Right ventricle myocardium superior (tissue), 1 donor: ENCODE measurements at regions not wholly inside any gene's neighbourhood (a gene's known extent, or its start where the extent isn't known, plus 50 kb on each side); places are given as distances from the start of the nearest gene placed in this dataset.
"Not testable (repeated sequence)": the region's sequence is repeated elsewhere in the genome, so short reads cannot be mapped to it uniquely, and the experiment has no call there.

Source experiments
- ATAC-seq: fragments of 200-7000 bp; cut with Tn5 transposase; one replicate; pipeline ENCODE4 v1.9.1; 2020; ENCODE audit warnings: mild to moderate bottlenecking; ENCODE audit not compliant: poor library complexity
- DNase-seq: peaks from one replicate; pipeline ENCODE4 v3.0.0-alpha.2; 2020
- intact Hi-C: fragments of 100-400 bp; cut with DNase I; formaldehyde crosslinking; loops from one replicate; pipeline ENCODE4 v1.11.2; 2022
- donor health status: DM: no; HTN: yes; CAD: no; lungs with severe emphysema.

GRCh38 chr4:55001538-55001937, 123.9 kb downstream of the KDR start:
- intact Hi-C loops, result loop anchor here (2.0 kb wide), 1 partner anchor 321 kb away; no protein-coding TSS in a partner anchor
- no peak for ATAC-seq

GRCh38 chr4:54999003-54999402, 126.4 kb downstream of the KDR start:
- DNase-seq (no peak), ATAC-seq (peak; percentile 75)
- intact Hi-C loops, result no loop called here

More at GRCh38 chr4:55001538-55001937, 123.9 kb downstream of the KDR start:
- no peak for DNase-seq

GRCh38 chr4:54993473-54994026, 131.8 kb downstream of the KDR start:
- ATAC-seq, DNase-seq, intact Hi-C loops: not testable (repeated sequence)

GRCh38 chr4:54992266-54992665, 133.1 kb downstream of the KDR start:
- ATAC-seq, result no peak
- intact Hi-C loops, result no loop called here

GRCh38 chr4:54988655-54989054, 136.7 kb downstream of the KDR start:
- ATAC-seq (no peak), DNase-seq (no peak)
- intact Hi-C loops, result no loop called here

More at GRCh38 chr4:54992266-54992665, 133.1 kb downstream of the KDR start:
- DNase-seq, result no peak

GRCh38 chr4:54986095-54986846, 139.1 kb downstream of the KDR start:
- ATAC-seq, result no peak
- intact Hi-C loops, result no loop called here

GRCh38 chr4:54976682-54977081, 148.7 kb downstream of the KDR start:
- no peak for DNase-seq
- no peak for ATAC-seq
- intact Hi-C loops, result no loop called here

More at GRCh38 chr4:54986095-54986846, 139.1 kb downstream of the KDR start:
- DNase-seq, result no peak

GRCh38 chr4:54976031-54976430, 149.4 kb downstream of the KDR start:
- DNase-seq, result no peak
- ATAC-seq, result no peak
- intact Hi-C loops, result no loop called here

GRCh38 chr4:54973784-54974183, 151.6 kb downstream of the KDR start:
- ATAC-seq, result no peak
- intact Hi-C loops, result no loop called here

GRCh38 chr4:54971474-54971950, 153.9 kb downstream of the KDR start:
- DNase-seq (no peak), ATAC-seq (peak; percentile 91)
- intact Hi-C loops, result loop anchor here (2.0 kb wide), 1 partner anchor 349 kb away; no protein-coding TSS in a partner anchor

More at GRCh38 chr4:54973784-54974183, 151.6 kb downstream of the KDR start:
- no peak for DNase-seq

GRCh38 chr4:54967289-54967688, 158.1 kb downstream of the KDR start:
- DNase-seq, result no peak
- intact Hi-C loops, result no loop called here
- ATAC-seq, result no peak

GRCh38 chr4:54961357-54961975, 163.9 kb downstream of the KDR start:
- intact Hi-C loops, result loop anchor here (5.0 kb wide), 1 partner anchor 639 kb away; no protein-coding TSS in a partner anchor
- no peak for DNase-seq
- peak; percentile 56 for ATAC-seq

- ATAC-seq (no peak), DNase-seq (no peak)
- intact Hi-C loops, result loop anchor here (5.0 kb wide), 1 partner anchor 637 kb away; no protein-coding TSS in a partner anchor
These were observed 165.7 kb downstream of the KDR start for GRCh38 chr4:54959651-54960116.

- DNase-seq (no peak), ATAC-seq (no peak)
- intact Hi-C loops, result no loop called here
These were observed 166.3 kb downstream of the KDR start for GRCh38 chr4:54959131-54959530.

- DNase-seq (no peak), ATAC-seq (no peak)
- intact Hi-C loops, result no loop called here
These were observed 167.2 kb downstream of the KDR start for GRCh38 chr4:54958236-54958635.

- DNase-seq, result peak; percentile 48
- intact Hi-C loops, result no loop called here
- ATAC-seq, result peak; percentile 31
These were observed 170.6 kb downstream of the KDR start for GRCh38 chr4:54954656-54955388.

- intact Hi-C loops, result loop anchor here (10.0 kb wide), 1 partner anchor 92 kb away; no protein-coding TSS in a partner anchor
- no peak for ATAC-seq
These were observed 178.7 kb downstream of the KDR start for GRCh38 chr4:54946741-54947140.

GRCh38 chr4:54945838-54946237, 179.6 kb downstream of the KDR start:
- ATAC-seq (peak; percentile 64), DNase-seq (no peak)
- intact Hi-C loops, result loop anchor here (10.0 kb wide), 1 partner anchor 91 kb away; no protein-coding TSS in a partner anchor

More at GRCh38 chr4:54946741-54947140, 178.7 kb downstream of the KDR start:
- DNase-seq, result no peak
